Keratinocyte (primary cell): ENCODE measurements at regions not wholly inside any gene's neighbourhood (a gene's known extent, or its start where the extent isn't known, plus 50 kb on each side); places are given as distances from the start of the nearest gene placed in this dataset.

Experiments used
- DNase-seq: peaks from one replicate; pipeline ENCODE4 v3.0.0-alpha.2; 2011; ENCODE audit warnings: low read depth, missing footprints, low spot score
- FAIRE-seq: peaks from 2 replicates; lab custom pipeline; 2011; peaks lifted over from hg19 to GRCh38; lab: Jason Lieb, UNC
- H2AFZ ChIP-seq: 2 replicates; pipeline ENCODE4 v1.6.0; 2012; ENCODE audit warnings: low read length, control low read depth, inconsistent platforms; ENCODE audit not compliant: control insufficient read depth
- H3K27ac ChIP-seq: 2 replicates; pipeline ENCODE4 v1.5.1; 2011; ENCODE audit warnings: low read length; ENCODE audit not compliant: control insufficient read depth, insufficient read depth
- H3K27me3 ChIP-seq: 3 replicates; pipeline ENCODE4 v1.6.0; 2011; ENCODE audit warnings: low read length; ENCODE audit not compliant: control insufficient read depth, insufficient read depth; ENCODE audit errors: extremely low read depth
- H3K36me3 ChIP-seq, 2 experiments: 2 replicates in 1 of 2; 3 replicates in 1 of 2; pipeline ENCODE4 v1.5.1; 2011; ENCODE audit warnings: low read length in 2 of 2, mild to moderate bottlenecking in 1 of 2; ENCODE audit not compliant: control insufficient read depth in 2 of 2, insufficient read depth in 2 of 2; ENCODE audit errors: extremely low read depth in 1 of 2
- H3K4me1 ChIP-seq: 3 replicates; pipeline ENCODE4 v1.5.1; 2011; ENCODE audit warnings: low read length; ENCODE audit not compliant: control insufficient read depth, insufficient read depth; ENCODE audit errors: extremely low read depth
- H3K4me2 ChIP-seq: 3 replicates; pipeline ENCODE4 v1.6.0; 2011; ENCODE audit warnings: low read depth, low read length; ENCODE audit not compliant: control insufficient read depth, insufficient read depth; ENCODE audit errors: extremely low read depth
- H3K4me3 ChIP-seq, 3 experiments: fragments of 200-600 bp in 1 of 3; sonication (generic) in 1 of 3; 2 replicates in 2 of 3; 3 replicates in 1 of 3; pipeline ENCODE4 v1.5.1; 2011 to 2016; ENCODE audit warnings: low read length in 3 of 3, mild to moderate bottlenecking in 3 of 3, control low read depth in 2 of 3, inconsistent platforms in 1 of 3, low read depth in 1 of 3, mixed read lengths in 1 of 3, mixed run types in 1 of 3, moderate library complexity in 1 of 3; ENCODE audit not compliant: control insufficient read depth in 2 of 3, insufficient read depth in 2 of 3; ENCODE audit errors: extremely low read depth in 1 of 3
- H3K79me2 ChIP-seq: 2 replicates; pipeline ENCODE4 v1.6.0; 2012; ENCODE audit warnings: low read length; ENCODE audit not compliant: control insufficient read depth, insufficient read depth
- H3K9ac ChIP-seq: 3 replicates; pipeline ENCODE4 v1.6.0; 2011; ENCODE audit warnings: low read length; ENCODE audit not compliant: control insufficient read depth, insufficient read depth; ENCODE audit errors: extremely low read depth
- H3K9me1 ChIP-seq: 3 replicates; pipeline ENCODE4 v1.6.0; 2011; ENCODE audit warnings: low read length; ENCODE audit not compliant: control insufficient read depth, insufficient read depth; ENCODE audit errors: extremely low read depth
- H3K9me3 ChIP-seq: 2 replicates; pipeline ENCODE4 v1.5.1; 2012; ENCODE audit warnings: low read depth, low read length; ENCODE audit not compliant: control insufficient read depth
- H4K20me1 ChIP-seq: 3 replicates; pipeline ENCODE4 v1.6.0; 2011; ENCODE audit warnings: low read length; ENCODE audit not compliant: control insufficient read depth, insufficient read depth; ENCODE audit errors: extremely low read depth
- EZH2 ChIP-seq: IDR thresholded peaks from one replicate; pipeline ENCODE4 v1.6.1; 2012; ENCODE audit warnings: inconsistent platforms, mild to moderate bottlenecking, low read length, moderate library complexity
- dilution Hi-C: fragments of 300-500 bp; cut with MboI; formaldehyde crosslinking; loops from one replicate; pipeline ENCODE4 v1.7.0; 2020; ENCODE audit warnings: low sequenced_read_pairs; ENCODE audit not compliant: extremely low pct_ligation_motif_present
- TF ChIP-seq, protein P1 (sequence below), 3 experiments: IDR thresholded peaks in 1 of 3; conservative IDR thresholded peaks in 1 of 3; optimal IDR thresholded peaks in 1 of 3; 2 replicates in 2 of 3; 3 replicates in 1 of 3; pipeline versions ENCODE3 to v1.5.1; 2011; ENCODE audit warnings: low read length in 3 of 3, mild to moderate bottlenecking in 3 of 3, moderate library complexity in 2 of 3, control low read depth in 1 of 3, inconsistent platforms in 1 of 3; ENCODE audit not compliant: insufficient read depth in 2 of 3; ENCODE audit errors: extremely low read depth in 1 of 3

DNA sequence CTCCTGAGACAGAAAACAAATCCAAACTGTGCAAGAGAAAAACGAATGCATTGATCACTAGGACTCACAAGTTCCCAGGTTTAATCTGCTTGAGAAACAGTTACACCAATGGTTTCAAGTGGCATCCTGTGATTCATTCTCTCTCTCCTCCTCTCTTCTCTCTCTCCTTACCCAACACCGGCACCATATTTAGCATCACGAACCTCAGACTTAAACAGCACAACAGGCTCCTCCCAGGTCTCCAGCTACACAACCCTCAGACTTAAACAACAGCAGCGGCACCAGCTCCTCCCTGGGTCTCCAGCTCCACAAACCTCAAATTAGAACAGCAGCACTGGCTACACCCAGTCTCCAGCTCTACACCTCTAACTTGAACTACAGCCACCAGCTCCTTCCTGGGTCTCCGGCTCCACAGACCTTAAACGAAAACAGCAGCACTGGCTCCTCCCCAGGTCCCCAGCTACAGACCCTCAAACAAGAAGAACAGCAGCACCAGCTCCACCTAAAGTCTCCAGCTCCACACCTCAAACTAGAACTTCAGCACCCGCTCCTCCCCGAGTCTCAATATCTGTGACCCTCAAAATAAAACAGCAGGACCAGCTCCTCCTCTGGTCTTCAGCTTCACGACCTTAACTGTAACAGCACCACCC, 355.9 kb downstream of the PREX1 start:
- Histone ChIP-seq H3K36me3 (no peaks in the 10 kb centered on the region), H3K9me1 (no peaks in the 10 kb centered on the region), H3K4me2 (no peak overlapping the region), H4K20me1 (no peaks in the 10 kb centered on the region), H3K9me3 (no peaks in the 10 kb centered on the region), H3K27me3 (peaks cover 5% of the 10 kb centered on the region), H3K27ac (no peak overlapping the region), H3K4me3 (no peak overlapping the region), H3K79me2 (no peaks in the 10 kb centered on the region), H3K9ac (no peak overlapping the region), H2AFZ (no peak overlapping the region), H3K4me1 (no peaks in the 10 kb centered on the region)
- FAIRE-seq = no peak
- no peak for DNase-seq
- dilution Hi-C loops = no loop called here
- TF ChIP-seq EZH2 = no peak
- TF ChIP-seq, protein P1, sequence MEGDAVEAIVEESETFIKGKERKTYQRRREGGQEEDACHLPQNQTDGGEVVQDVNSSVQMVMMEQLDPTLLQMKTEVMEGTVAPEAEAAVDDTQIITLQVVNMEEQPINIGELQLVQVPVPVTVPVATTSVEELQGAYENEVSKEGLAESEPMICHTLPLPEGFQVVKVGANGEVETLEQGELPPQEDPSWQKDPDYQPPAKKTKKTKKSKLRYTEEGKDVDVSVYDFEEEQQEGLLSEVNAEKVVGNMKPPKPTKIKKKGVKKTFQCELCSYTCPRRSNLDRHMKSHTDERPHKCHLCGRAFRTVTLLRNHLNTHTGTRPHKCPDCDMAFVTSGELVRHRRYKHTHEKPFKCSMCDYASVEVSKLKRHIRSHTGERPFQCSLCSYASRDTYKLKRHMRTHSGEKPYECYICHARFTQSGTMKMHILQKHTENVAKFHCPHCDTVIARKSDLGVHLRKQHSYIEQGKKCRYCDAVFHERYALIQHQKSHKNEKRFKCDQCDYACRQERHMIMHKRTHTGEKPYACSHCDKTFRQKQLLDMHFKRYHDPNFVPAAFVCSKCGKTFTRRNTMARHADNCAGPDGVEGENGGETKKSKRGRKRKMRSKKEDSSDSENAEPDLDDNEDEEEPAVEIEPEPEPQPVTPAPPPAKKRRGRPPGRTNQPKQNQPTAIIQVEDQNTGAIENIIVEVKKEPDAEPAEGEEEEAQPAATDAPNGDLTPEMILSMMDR (optimal IDR thresholded peaks at IDR 0.05 in 1 of 3, IDR thresholded peaks at IDR 0.05 in 1 of 3, conservative IDR thresholded peaks at IDR 0.05 in 1 of 3; ENCODE audit: extremely low read depth in 1 of 3, insufficient read depth in 2 of 3, low read length in 3 of 3) = no peak

DNA sequence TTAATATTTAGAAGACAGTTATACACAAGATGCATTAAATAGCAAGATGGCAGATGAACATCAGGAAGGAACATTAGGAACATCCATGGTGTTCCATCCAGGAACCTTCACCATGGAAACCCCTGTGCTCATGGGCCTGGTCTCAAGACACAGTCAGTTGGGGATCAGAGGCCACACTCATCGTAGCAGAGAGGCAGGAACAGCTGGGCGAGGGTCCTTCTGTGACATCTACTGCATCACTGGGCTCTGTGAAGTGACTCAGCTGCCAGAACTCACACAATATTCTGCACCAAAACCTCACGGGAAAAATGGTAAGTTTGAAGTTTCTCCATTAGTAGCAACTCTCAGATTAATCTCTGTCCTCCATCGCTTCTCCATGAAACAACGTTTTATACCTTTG, 356.6 kb downstream of the PREX1 start:
- FAIRE-seq = no peak
- no peak for DNase-seq
- H3K9me3 ChIP-seq = no peaks in the 10 kb centered on the region
- dilution Hi-C loops = no loop called here
- no peak overlapping the region for H3K9ac ChIP-seq
- H3K36me3 ChIP-seq = no peaks in the 10 kb centered on the region
- no peak overlapping the region for H3K4me2 ChIP-seq
- H3K27ac ChIP-seq = no peak overlapping the region
- H2AFZ ChIP-seq = no peak overlapping the region
- H3K4me1 ChIP-seq = no peaks in the 10 kb centered on the region
- H3K4me3 ChIP-seq = no peak overlapping the region
- no peaks in the 10 kb centered on the region for H3K79me2 ChIP-seq
- no peak for TF ChIP-seq EZH2
- TF ChIP-seq, protein P1 (optimal IDR thresholded peaks at IDR 0.05 in 1 of 3, IDR thresholded peaks at IDR 0.05 in 1 of 3, conservative IDR thresholded peaks at IDR 0.05 in 1 of 3; ENCODE audit: extremely low read depth in 1 of 3, insufficient read depth in 2 of 3, low read length in 3 of 3) = no peak
- no peaks in the 10 kb centered on the region for H4K20me1 ChIP-seq
- H3K9me1 ChIP-seq = no peaks in the 10 kb centered on the region
- peaks cover 5% of the 10 kb centered on the region for H3K27me3 ChIP-seq
